SKM-1 treated with dmso at 0.1 percent for 144 hours (cell line): ENCODE measurements at regions not wholly inside any gene's neighbourhood (a gene's known extent, or its start where the extent isn't known, plus 50 kb on each side); places are given as distances from the start of the nearest gene placed in this dataset.
"Not testable (repeated sequence)": the region's sequence is repeated elsewhere in the genome, so short reads cannot be mapped to it uniquely, and the experiment has no call there.

Source experiments
- DNase-seq: peaks from one replicate; lab custom pipeline; 2025; ENCODE audit not compliant: unreplicated experiment; lab: John Stamatoyannopoulos, UW

DNA sequence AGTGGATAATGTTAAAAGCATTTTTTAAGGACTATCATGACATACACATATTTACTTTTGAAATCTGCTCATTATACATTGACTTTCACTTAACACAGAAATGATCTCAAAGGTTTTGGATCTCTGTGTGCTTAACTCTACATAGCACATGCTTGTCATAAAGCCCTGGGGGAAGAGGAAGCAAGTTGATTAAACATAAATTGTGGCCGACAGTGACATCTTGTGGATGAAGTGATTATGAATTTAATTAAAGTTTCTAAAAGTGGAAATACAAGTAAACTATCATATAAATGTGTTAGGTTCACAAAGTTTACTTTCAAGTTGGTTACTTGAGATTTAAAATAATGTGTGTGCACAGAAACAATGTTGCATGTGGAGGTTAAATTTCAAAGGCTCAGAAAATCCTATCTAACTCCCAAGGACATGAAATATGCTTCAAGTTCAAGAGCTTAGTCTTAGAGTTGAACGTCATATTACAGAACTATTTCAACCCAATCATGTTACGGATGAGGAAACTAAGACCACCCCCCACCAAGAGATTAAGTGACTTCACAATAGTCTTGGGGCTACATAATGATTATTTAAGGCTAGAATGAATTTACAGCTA is 1247.8 kb downstream of the GATA3 start:
- DNase-seq, result peak; percentile 46

- no peak for DNase-seq
These were observed 1250.6 kb downstream of the GATA3 start for GRCh38 chr10:9305018-9305655.

- no peak for DNase-seq
These were observed 1257.4 kb downstream of the GATA3 start for GRCh38 chr10:9311702-9312499.

DNA sequence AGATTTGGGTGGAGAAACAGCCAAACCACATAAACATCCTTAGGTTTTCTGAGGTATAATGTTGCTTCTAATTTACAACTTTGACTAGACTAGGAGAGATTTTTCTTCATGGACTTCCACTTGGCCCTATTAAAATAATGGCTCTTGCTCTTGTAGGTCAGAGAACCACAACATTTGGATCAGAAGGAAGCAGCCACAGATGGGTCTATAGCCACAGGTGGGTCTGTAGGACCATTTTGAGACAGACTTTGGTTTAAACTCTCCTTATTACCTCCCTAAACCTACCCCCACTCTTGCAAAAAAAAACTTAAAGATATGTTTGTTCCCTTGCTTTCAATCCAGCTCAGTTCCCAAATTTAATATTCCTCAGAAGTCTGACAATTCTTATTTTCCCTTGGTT is 1260.8 kb downstream of the GATA3 start:
- DNase-seq, result no peak

DNA sequence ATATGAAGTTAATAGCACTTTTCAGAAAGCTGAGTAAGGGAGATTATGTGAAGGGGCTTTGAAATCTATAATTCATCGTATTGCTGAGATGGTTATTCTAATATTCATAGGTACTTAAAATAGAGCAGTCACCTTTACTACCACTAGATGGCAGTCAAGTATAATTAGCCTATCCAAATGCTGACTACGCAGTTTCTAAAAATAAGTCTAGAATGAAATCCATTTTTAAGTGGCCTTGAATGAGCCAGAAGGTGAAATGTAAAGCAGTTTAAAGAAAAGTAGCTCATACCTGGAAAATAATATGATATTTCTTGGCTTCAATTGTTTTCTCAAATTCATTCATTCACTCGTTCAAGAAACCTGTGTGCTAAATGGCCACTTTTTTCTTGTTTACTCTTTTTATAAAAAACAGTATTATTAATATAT is 1277.1 kb downstream of the GATA3 start:
- DNase-seq, result peak; percentile 18

DNA sequence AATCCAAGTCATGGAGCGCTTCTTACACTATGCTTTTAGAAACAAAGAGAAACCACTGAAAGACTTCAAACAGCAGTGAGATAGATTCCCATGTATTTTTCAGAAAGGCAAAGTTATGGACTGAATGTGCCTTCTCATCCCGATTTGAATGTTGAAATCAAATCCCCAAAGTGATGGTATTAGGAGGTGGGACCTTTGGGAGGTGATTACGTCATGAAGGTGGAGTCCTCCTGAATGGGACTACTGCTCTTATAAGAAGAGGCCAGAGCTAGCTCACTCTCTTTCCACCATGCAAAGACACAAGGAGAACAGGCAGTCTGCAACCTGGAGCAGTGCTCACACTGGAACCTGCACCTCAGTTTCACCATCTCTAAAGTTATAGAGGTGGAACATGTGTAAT is 1279.8 kb downstream of the GATA3 start:
- no peak for DNase-seq

DNA sequence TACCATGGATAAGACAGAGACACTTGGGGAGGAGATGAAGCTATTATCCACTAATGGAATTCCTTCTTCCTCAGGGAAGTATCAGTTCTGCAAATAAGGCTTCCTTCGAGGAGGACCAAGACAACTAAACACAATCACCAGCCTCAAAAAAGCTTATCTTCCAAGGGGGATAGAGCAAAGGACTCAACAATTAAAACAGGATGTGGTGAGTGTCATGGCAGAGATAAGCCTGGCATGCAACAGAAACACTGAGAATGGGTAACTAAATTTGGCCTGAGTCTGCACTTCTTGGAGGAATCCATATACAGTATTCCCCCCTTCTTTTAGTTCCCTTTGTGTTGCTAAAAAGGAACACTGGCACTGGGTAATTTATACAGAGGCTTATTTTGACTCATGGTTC is 1285.2 kb downstream of the GATA3 start:
- DNase-seq, result no peak

GRCh38 chr10:9342885-9343570 is 1288.5 kb downstream of the GATA3 start:
- DNase-seq, result peak; percentile 1

DNA sequence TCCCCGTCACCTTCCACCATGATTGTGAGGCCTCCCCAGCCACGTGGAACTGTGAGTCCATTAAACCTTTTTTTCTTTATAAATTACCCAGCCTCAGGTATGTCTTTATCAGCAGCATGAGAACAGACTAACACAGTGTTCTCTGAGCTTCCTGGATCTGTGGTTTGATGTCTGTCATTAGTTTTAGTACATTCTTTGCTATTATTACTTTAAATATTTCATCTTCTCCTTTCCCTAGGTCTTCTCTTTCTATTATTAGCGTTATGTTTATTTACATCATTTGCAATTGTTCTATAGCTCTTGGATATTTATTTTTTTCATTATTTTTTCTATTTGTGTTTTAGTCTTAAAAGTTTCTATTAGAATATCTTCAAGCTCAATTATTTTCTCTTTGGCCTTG is 1293.4 kb downstream of the GATA3 start:
- DNase-seq, result not testable (repeated sequence)

- DNase-seq, result no peak
These were observed 1303.0 kb downstream of the GATA3 start for GRCh38 chr10:9357471-9357870.

DNA sequence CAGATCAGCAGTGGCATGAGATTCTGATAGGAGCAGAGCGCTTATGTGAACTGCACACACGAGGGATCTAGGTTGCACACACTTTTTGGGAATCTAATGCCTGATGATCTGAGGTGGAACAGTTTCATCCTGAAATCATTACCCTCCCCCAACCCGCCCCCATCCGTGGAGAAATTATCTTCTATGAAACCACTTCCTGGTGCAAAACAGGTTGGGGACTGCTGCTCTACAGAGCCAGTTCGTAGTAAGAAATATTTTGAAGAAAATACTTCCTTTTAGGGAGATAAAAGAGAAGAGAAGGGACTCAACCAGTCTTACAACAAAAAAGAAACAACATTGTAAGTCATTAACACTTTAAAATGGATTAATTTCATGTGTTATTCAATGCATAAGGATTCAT is 1308.2 kb downstream of the GATA3 start:
- no peak for DNase-seq

GRCh38 chr10:9379183-9379582 is 1324.7 kb downstream of the GATA3 start:
- DNase-seq, result no peak

DNA sequence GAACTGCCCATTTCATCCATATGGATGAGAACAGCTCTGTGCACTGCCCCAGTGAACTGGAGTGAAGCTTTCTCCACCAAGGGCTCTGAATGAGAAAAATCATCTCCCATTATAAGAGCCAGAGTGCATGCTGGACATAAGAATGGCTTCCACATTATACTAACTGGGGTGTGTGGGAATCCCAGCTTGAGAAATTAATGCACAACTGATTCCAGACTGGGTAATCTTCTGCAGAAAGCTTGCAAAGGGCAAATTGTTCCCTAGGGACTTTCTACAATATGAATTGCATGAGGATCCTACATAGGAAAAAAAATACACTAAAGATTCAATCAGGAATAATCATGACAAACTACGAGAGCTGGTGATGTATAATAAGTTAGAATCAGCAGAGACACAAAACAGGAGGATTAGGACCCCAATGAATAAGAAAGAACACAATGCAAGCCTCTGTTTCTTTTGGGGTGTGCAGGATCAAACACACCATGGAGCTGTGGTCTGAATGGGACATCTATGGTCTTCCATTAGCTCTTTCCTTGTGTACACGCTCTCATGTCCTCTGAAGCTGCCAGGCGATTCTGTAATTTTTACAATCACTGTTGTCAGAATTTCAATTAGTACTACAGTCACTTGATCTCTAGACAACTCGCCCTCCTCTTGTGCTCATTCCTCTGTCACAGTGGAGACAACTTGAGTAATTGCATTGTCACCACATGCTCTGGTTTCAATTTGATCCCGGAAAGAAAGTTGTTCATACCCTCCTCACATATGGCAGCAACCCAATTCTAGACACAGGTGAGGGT is 1327.4 kb downstream of the GATA3 start:
- no peak for DNase-seq

DNA sequence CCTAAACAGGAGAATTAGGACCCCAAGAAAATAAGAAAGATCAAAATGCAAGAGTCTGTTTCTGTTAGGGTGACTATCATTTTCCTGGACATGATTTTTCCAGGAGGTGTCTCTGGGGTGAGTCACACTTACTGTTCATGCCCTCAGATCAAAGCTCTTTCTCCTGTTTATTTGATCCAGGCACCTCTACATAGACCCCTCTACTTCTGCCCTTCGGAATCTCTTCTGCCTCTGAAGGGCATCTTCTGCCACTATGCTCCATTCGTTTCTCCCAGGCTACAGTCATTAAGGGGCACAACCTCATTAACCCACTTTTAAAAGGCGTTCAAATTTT is 1328.0 kb downstream of the GATA3 start:
- DNase-seq, result no peak

DNA sequence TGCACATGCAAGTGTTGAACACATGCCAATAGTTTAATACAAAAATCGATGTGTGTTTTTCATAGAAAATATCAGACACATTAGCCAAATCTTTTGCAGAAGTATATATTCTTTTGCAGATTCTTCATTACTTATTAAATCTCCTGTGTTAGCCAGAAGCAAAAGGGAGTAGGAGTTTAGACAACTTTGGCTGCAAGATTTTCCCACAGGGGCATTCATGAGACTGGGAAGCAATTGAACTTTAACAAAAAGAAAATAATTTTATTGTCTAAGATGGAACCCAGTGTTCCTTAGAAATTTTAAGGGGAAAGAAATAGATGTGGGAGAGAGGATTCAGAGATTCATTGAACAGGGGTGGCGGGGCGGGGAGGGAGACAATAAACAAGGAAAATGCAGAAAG is 1336.0 kb downstream of the GATA3 start:
- DNase-seq, result no peak

GRCh38 chr10:9399275-9399983 is 1344.9 kb downstream of the GATA3 start:
- DNase-seq, result no peak

- DNase-seq, result not testable (repeated sequence)
These were observed 1347.6 kb downstream of the GATA3 start for GRCh38 chr10:9402067-9402466.

GRCh38 chr10:9402507-9403195 is 1348.2 kb downstream of the GATA3 start:
- not testable (repeated sequence) for DNase-seq

- DNase-seq, result not testable (repeated sequence)
These were observed 1352.7 kb downstream of the GATA3 start for GRCh38 chr10:9407201-9407600.

DNA sequence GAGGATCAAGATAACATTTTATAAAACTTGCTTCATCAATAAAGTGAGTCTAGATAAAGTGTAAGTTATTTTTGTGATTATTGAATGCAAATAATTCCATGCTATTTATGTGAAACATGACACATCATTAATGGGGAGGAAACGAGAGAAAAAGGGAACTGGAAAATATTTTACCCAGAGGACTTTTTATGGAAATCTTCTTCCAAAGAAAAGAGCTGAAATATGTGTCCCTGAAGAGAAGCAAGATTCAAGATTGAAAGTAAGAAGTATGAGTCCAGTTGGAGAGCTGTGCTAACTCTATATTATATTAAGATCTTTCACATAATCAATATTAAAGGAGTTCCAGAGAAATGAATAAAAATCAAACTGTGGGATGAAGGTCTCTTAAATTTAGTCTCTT is 1361.8 kb downstream of the GATA3 start:
- no peak for DNase-seq
